HEK293 (cell line): ENCODE measurements at regions not wholly inside any gene's neighbourhood (a gene's known extent, or its start where the extent isn't known, plus 50 kb on each side); places are given as distances from the start of the nearest gene placed in this dataset.

Source experiments
- CTCF ChIA-PET: fragments of 350-600 bp; formaldehyde crosslinking; extraction: SDS; loops from one replicate; lab custom pipeline; 2021; ENCODE audit warnings: antibody characterized with exemption; lab: Yijun Ruan, JAX
- POLR2A ChIA-PET: fragments of 300-600 bp; formaldehyde crosslinking; extraction: SDS; loops from one replicate; lab custom pipeline; 2020; ENCODE audit warnings: antibody characterized with exemption, inconsistent platforms; lab: Yijun Ruan, JAX
- H3K27ac ChIP-seq: fragments of 200-500 bp; sonication (Bioruptor generic); 2 replicates; pipeline ENCODE4 v1.5.1; 2014; ENCODE audit warnings: low read depth, low read length, control low read depth, inconsistent platforms; ENCODE audit errors: extremely low read depth
- H3K36me3 ChIP-seq, 2 experiments: fragments of 200-500 bp in 1 of 2; sonication (Bioruptor generic) in 1 of 2; 1 replicate in 1 of 2; 2 replicates in 1 of 2; pipeline ENCODE4 v1.5.1; 2014 to 2017; ENCODE audit warnings: inconsistent platforms in 2 of 2, low read length in 2 of 2; ENCODE audit not compliant: control insufficient read depth in 2 of 2, insufficient read depth in 1 of 2
- H3K4me1 ChIP-seq: fragments of 200-500 bp; sonication (Bioruptor generic); 2 replicates; pipeline ENCODE4 v1.5.1; 2014; ENCODE audit warnings: mild to moderate bottlenecking, low read length, inconsistent platforms; ENCODE audit not compliant: control insufficient read depth, insufficient read depth
- H3K4me3 ChIP-seq: 2 replicates; pipeline ENCODE4 v1.5.1; 2011; ENCODE audit warnings: low read depth, mild to moderate bottlenecking, control low read depth, low read length, moderate library complexity
- H3K9me3 ChIP-seq: fragments of 200-500 bp; sonication (Bioruptor generic); 2 replicates; pipeline ENCODE4 v1.5.1; 2014; ENCODE audit warnings: low read depth, low read length, inconsistent platforms; ENCODE audit not compliant: control insufficient read depth, insufficient read depth
- GLI2 ChIP-seq: fragments of 450-650 bp; formaldehyde crosslinking; IDR thresholded peaks from 2 replicates; pipeline ENCODE4; 2017; ENCODE audit warnings: missing biosample characterization, missing genetic modification characterization, low read depth, borderline replicate concordance
- ZBTB17 ChIP-seq: fragments of 450-650 bp; formaldehyde crosslinking; IDR thresholded peaks from 2 replicates; pipeline ENCODE4 v1.5.1; 2016; ENCODE audit warnings: missing biosample characterization, missing genetic modification characterization
- ZBTB48 ChIP-seq: fragments of 450-650 bp; formaldehyde crosslinking; IDR thresholded peaks from 2 replicates; pipeline ENCODE4 v1.5.1; 2016; ENCODE audit warnings: missing biosample characterization, missing genetic modification characterization
- ZFHX2 ChIP-seq: fragments of 450-650 bp; formaldehyde crosslinking; conservative IDR thresholded peaks from 2 replicates; pipeline ENCODE4 v1.5.1; 2016; ENCODE audit warnings: missing biosample characterization, missing genetic modification characterization
- ZNF157 ChIP-seq: fragments of 450-650 bp; formaldehyde crosslinking; IDR thresholded peaks from 2 replicates; pipeline ENCODE4 v1.5.1; 2016; ENCODE audit warnings: missing biosample characterization, missing genetic modification characterization
- ZNF23 ChIP-seq: fragments of 450-650 bp; formaldehyde crosslinking; IDR thresholded peaks from 2 replicates; pipeline ENCODE4 v1.5.1; 2016; ENCODE audit warnings: missing biosample characterization, missing genetic modification characterization, borderline replicate concordance
- ZNF24 ChIP-seq: fragments of 450-650 bp; formaldehyde crosslinking; IDR thresholded peaks from 2 replicates; pipeline ENCODE4 v1.5.1; 2016; ENCODE audit warnings: missing biosample characterization, missing genetic modification characterization
- ZNF248 ChIP-seq: fragments of 450-650 bp; formaldehyde crosslinking; IDR thresholded peaks from 2 replicates; pipeline ENCODE4 v1.5.1; 2017; ENCODE audit warnings: missing biosample characterization, missing genetic modification characterization
- ZNF274 ChIP-seq, 2 experiments: fragments of 200-500 bp in 1 of 2; fragments of 450-650 bp in 1 of 2; sonication (Bioruptor generic) in 1 of 2; formaldehyde crosslinking in 1 of 2; IDR thresholded peaks; 2 replicates each; pipeline versions ENCODE4 v1.5.1 to v1.6.1; 2014 to 2016; ENCODE audit warnings: borderline replicate concordance in 1 of 2, inconsistent platforms in 1 of 2, low read length in 1 of 2, missing biosample characterization in 1 of 2, missing genetic modification characterization in 1 of 2
- ZNF350 ChIP-seq: fragments of 450-650 bp; formaldehyde crosslinking; IDR thresholded peaks from 2 replicates; pipeline ENCODE4 v1.5.0; 2017; ENCODE audit warnings: missing biosample characterization, mild to moderate bottlenecking, missing genetic modification characterization
- ZNF416 ChIP-seq: fragments of 450-650 bp; formaldehyde crosslinking; IDR thresholded peaks from 2 replicates; pipeline ENCODE4 v1.5.1; 2016; ENCODE audit warnings: missing biosample characterization, missing genetic modification characterization
- ZNF658 ChIP-seq: fragments of 450-650 bp; formaldehyde crosslinking; IDR thresholded peaks from 2 replicates; pipeline ENCODE4; 2016; ENCODE audit warnings: missing biosample characterization, missing genetic modification characterization
- ZNF747 ChIP-seq: fragments of 450-650 bp; formaldehyde crosslinking; IDR thresholded peaks from 2 replicates; pipeline ENCODE4 v1.5.1; 2016; ENCODE audit warnings: missing biosample characterization, missing genetic modification characterization
- ZNF830 ChIP-seq: fragments of 450-650 bp; IDR thresholded peaks from 2 replicates; pipeline ENCODE4 v1.5.0; 2018; ENCODE audit warnings: missing biosample characterization, missing genetic modification characterization, low read depth, mild to moderate bottlenecking, moderate library complexity
- ZSCAN16 ChIP-seq: fragments of 450-650 bp; formaldehyde crosslinking; IDR thresholded peaks from 2 replicates; pipeline ENCODE4 v1.5.1; 2016; ENCODE audit warnings: missing biosample characterization, missing genetic modification characterization
- ZSCAN30 ChIP-seq: fragments of 450-650 bp; IDR thresholded peaks from 2 replicates; pipeline ENCODE4 v1.5.1; 2018; ENCODE audit warnings: missing biosample characterization, mild to moderate bottlenecking, missing genetic modification characterization, moderate library complexity
- TF ChIP-seq, protein P1 (sequence below): fragments of 450-650 bp; formaldehyde crosslinking; IDR thresholded peaks from 2 replicates; pipeline ENCODE4 v1.5.1; 2016; ENCODE audit warnings: missing biosample characterization, missing genetic modification characterization, borderline replicate concordance
- TF ChIP-seq, protein P2 (sequence below): fragments of 450-650 bp; formaldehyde crosslinking; IDR thresholded peaks from 2 replicates; pipeline ENCODE4 v1.5.1; 2016; ENCODE audit warnings: missing biosample characterization, missing genetic modification characterization
- TF ChIP-seq, protein P3 (sequence below): fragments of 450-650 bp; formaldehyde crosslinking; IDR thresholded peaks from 2 replicates; pipeline ENCODE4 v1.5.1; 2016; ENCODE audit warnings: missing biosample characterization, missing genetic modification characterization
- TF ChIP-seq, protein P4 (sequence below): fragments of 450-650 bp; formaldehyde crosslinking; IDR thresholded peaks from 2 replicates; pipeline ENCODE4 v1.5.1; 2016; ENCODE audit warnings: missing biosample characterization, missing genetic modification characterization
- TF ChIP-seq, protein P5 (sequence below): fragments of 450-650 bp; formaldehyde crosslinking; IDR thresholded peaks from 2 replicates; pipeline ENCODE4 v1.5.1; 2016; ENCODE audit warnings: missing biosample characterization, missing genetic modification characterization, borderline replicate concordance

DNA sequence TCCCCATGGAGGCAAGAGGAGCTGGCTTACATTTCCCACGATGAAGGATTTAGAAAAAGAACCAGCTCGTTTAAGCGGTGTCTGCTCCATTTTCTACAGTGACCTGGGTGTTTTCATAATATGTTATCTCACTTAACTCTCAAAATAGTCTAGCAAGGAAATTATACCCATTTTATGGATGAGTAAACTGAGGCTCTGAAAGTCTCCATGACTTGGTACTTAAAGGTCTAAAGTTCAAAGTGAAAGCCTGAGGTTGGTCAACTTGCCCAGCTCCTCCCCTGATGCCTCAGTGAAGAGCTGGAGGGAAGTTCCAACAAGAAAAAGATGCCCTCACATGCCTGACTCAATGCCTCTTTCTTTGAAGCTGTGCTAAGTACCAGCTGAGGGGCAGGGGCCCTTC lies 232.0 kb downstream of the CBLN1 start:
- H3K9me3 ChIP-seq: no peaks in the 10 kb centered on the region
- no peak overlapping the region for H3K4me3 ChIP-seq
- no peak overlapping the region for H3K27ac ChIP-seq
- CTCF ChIA-PET: interaction anchor here (0.7 kb wide), 1 partner anchor 1757 kb away, joined by 5 read pairs; no protein-coding TSS in a partner anchor
- POLR2A ChIA-PET: no interaction called here
- H3K36me3 ChIP-seq: no peaks in the 10 kb centered on the region
- no peaks in the 10 kb centered on the region for H3K4me1 ChIP-seq
- TF ChIP-seq, protein P1, sequence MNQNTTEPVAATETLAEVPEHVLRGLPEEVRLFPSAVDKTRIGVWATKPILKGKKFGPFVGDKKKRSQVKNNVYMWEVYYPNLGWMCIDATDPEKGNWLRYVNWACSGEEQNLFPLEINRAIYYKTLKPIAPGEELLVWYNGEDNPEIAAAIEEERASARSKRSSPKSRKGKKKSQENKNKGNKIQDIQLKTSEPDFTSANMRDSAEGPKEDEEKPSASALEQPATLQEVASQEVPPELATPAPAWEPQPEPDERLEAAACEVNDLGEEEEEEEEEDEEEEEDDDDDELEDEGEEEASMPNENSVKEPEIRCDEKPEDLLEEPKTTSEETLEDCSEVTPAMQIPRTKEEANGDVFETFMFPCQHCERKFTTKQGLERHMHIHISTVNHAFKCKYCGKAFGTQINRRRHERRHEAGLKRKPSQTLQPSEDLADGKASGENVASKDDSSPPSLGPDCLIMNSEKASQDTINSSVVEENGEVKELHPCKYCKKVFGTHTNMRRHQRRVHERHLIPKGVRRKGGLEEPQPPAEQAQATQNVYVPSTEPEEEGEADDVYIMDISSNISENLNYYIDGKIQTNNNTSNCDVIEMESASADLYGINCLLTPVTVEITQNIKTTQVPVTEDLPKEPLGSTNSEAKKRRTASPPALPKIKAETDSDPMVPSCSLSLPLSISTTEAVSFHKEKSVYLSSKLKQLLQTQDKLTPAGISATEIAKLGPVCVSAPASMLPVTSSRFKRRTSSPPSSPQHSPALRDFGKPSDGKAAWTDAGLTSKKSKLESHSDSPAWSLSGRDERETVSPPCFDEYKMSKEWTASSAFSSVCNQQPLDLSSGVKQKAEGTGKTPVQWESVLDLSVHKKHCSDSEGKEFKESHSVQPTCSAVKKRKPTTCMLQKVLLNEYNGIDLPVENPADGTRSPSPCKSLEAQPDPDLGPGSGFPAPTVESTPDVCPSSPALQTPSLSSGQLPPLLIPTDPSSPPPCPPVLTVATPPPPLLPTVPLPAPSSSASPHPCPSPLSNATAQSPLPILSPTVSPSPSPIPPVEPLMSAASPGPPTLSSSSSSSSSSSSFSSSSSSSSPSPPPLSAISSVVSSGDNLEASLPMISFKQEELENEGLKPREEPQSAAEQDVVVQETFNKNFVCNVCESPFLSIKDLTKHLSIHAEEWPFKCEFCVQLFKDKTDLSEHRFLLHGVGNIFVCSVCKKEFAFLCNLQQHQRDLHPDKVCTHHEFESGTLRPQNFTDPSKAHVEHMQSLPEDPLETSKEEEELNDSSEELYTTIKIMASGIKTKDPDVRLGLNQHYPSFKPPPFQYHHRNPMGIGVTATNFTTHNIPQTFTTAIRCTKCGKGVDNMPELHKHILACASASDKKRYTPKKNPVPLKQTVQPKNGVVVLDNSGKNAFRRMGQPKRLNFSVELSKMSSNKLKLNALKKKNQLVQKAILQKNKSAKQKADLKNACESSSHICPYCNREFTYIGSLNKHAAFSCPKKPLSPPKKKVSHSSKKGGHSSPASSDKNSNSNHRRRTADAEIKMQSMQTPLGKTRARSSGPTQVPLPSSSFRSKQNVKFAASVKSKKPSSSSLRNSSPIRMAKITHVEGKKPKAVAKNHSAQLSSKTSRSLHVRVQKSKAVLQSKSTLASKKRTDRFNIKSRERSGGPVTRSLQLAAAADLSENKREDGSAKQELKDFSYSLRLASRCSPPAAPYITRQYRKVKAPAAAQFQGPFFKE (tag by site-specific recombination): no peak
- TF ChIP-seq ZNF416 (no peak), ZNF747 (tag by site-specific recombination) (no peak), ZNF658 (tag by site-specific recombination) (no peak), ZFHX2 (no peak), ZSCAN16 (tag by site-specific recombination) (no peak), ZBTB48 (no peak), ZNF24 (tag by site-specific recombination) (no peak), ZNF274 (IDR thresholded peaks at IDR 0.05; ENCODE audit: low read length) (no peak), ZNF274 (tag by site-specific recombination; IDR thresholded peaks at IDR 0.05; ENCODE audit: borderline replicate concordance) (no peak), ZSCAN30 (tag by site-specific recombination) (no peak)
- TF ChIP-seq, protein P2, sequence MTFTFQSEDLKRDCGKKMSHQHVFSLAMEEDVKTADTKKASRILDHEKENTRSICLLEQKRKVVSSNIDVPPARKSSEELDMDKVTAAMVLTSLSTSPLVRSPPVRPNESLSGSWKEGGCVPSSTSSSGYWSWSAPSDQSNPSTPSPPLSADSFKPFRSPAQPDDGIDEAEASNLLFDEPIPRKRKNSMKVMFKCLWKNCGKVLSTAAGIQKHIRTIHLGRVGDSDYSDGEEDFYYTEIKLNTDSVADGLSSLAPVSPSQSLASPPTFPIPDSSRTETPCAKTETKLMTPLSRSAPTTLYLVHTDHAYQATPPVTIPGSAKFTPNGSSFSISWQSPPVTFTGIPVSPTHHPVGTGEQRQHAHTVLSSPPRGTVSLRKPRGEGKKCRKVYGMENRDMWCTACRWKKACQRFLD (tag by site-specific recombination): no peak
- TF ChIP-seq, protein P3, sequence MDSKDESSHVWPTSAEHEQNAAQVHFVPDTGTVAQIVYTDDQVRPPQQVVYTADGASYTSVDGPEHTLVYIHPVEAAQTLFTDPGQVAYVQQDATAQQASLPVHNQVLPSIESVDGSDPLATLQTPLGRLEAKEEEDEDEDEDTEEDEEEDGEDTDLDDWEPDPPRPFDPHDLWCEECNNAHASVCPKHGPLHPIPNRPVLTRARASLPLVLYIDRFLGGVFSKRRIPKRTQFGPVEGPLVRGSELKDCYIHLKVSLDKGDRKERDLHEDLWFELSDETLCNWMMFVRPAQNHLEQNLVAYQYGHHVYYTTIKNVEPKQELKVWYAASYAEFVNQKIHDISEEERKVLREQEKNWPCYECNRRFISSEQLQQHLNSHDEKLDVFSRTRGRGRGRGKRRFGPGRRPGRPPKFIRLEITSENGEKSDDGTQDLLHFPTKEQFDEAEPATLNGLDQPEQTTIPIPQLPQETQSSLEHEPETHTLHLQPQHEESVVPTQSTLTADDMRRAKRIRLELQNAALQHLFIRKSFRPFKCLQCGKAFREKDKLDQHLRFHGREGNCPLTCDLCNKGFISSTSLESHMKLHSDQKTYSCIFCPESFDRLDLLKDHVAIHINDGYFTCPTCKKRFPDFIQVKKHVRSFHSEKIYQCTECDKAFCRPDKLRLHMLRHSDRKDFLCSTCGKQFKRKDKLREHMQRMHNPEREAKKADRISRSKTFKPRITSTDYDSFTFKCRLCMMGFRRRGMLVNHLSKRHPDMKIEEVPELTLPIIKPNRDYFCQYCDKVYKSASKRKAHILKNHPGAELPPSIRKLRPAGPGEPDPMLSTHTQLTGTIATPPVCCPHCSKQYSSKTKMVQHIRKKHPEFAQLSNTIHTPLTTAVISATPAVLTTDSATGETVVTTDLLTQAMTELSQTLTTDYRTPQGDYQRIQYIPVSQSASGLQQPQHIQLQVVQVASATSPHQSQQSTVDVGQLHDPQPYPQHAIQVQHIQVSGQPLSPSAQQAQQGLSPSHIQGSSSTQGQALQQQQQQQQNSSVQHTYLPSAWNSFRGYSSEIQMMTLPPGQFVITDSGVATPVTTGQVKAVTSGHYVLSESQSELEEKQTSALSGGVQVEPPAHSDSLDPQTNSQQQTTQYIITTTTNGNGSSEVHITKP (tag by site-specific recombination): no peak

DNA sequence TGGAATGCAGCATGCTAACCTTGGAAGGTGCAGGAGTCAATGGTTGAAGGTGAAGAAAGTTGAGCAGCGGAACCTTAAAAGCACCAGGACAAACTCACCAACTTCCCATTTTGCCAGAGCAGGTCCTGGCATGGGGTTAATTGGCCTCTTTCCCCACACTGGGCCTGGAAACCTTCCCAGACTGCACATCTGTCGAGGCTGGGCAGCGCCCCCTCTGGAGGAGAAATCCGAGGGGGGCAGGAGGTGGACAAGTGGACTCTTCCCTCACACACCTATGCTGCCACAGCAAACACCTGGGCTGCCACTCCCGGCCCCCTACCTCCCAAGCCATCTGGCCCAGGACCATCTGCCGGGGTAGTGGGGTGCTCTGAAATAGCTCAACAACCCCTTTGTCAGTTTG lies 232.4 kb downstream of the CBLN1 start:
- Histone ChIP-seq H3K4me1 (no peaks in the 10 kb centered on the region), H3K36me3 (no peaks in the 10 kb centered on the region), H3K4me3 (no peak overlapping the region), H3K27ac (no peak overlapping the region), H3K9me3 (no peaks in the 10 kb centered on the region)
- ChIA-PET POLR2A (no interaction called here), CTCF (interaction anchor here (0.7 kb wide), 1 partner anchor 1757 kb away, joined by 5 read pairs; no protein-coding TSS in a partner anchor)
- TF ChIP-seq, protein P4, sequence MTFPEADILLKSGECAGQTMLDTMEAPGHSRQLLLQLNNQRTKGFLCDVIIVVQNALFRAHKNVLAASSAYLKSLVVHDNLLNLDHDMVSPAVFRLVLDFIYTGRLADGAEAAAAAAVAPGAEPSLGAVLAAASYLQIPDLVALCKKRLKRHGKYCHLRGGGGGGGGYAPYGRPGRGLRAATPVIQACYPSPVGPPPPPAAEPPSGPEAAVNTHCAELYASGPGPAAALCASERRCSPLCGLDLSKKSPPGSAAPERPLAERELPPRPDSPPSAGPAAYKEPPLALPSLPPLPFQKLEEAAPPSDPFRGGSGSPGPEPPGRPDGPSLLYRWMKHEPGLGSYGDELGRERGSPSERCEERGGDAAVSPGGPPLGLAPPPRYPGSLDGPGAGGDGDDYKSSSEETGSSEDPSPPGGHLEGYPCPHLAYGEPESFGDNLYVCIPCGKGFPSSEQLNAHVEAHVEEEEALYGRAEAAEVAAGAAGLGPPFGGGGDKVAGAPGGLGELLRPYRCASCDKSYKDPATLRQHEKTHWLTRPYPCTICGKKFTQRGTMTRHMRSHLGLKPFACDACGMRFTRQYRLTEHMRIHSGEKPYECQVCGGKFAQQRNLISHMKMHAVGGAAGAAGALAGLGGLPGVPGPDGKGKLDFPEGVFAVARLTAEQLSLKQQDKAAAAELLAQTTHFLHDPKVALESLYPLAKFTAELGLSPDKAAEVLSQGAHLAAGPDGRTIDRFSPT (tag by site-specific recombination): no peak
- TF ChIP-seq ZBTB17 (tag by site-specific recombination) (no peak), ZNF830 (tag by site-specific recombination) (no peak), ZBTB48 (no peak), ZNF350 (tag by site-specific recombination) (no peak), ZNF157 (tag by site-specific recombination) (no peak), ZNF248 (tag by site-specific recombination) (no peak), GLI2 (tag by site-specific recombination) (no peak), ZNF23 (tag by site-specific recombination) (no peak)
- TF ChIP-seq, protein P5, sequence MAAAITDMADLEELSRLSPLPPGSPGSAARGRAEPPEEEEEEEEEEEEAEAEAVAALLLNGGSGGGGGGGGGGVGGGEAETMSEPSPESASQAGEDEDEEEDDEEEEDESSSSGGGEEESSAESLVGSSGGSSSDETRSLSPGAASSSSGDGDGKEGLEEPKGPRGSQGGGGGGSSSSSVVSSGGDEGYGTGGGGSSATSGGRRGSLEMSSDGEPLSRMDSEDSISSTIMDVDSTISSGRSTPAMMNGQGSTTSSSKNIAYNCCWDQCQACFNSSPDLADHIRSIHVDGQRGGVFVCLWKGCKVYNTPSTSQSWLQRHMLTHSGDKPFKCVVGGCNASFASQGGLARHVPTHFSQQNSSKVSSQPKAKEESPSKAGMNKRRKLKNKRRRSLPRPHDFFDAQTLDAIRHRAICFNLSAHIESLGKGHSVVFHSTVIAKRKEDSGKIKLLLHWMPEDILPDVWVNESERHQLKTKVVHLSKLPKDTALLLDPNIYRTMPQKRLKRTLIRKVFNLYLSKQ (tag by site-specific recombination): no peak
